Body of pancreas (tissue), 4 donors: ENCODE measurements at regions not wholly inside any gene's neighbourhood (a gene's known extent, or its start where the extent isn't known, plus 50 kb on each side); places are given as distances from the start of the nearest gene placed in this dataset.

Experiments
- POLR2A ChIP-seq, 3 donors: fragments of 450-650 bp; IDR thresholded peaks; one replicate each; pipeline ENCODE4 v1.6.1; 2016; ENCODE audit warnings: antibody characterized with exemption in 3 of 3, mild to moderate bottlenecking in 2 of 3
- TF ChIP-seq, protein P1 (sequence below), 7 experiments: fragments of 450-650 bp in 4 of 7; fragments of 200-600 bp in 3 of 7; sonication (generic) in 3 of 7; IDR thresholded peaks; one replicate each; pipeline ENCODE4 v1.5.1; 2016 to 2019; ENCODE audit warnings: antibody characterized with exemption in 7 of 7

DNA sequence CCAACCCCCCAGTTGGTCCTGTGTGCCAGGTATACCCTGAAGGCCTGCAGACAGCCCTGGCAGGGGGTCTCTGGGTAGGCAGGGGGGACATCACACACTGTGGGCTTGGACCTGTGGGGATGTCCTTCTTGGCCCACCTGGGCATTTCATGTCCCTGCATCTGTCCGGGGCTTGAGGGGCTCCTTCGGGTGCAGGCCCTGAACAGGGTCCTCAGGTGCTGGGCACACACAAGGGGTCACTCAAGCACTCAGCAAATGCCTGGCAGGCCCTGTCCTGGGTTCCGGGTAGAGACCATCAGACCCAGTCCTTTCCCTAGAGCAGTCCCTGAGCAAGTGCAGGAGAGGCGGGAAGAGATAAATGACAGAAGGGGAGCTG lies 70.5 kb upstream of the WNT11 start:
- TF ChIP-seq, protein P1, sequence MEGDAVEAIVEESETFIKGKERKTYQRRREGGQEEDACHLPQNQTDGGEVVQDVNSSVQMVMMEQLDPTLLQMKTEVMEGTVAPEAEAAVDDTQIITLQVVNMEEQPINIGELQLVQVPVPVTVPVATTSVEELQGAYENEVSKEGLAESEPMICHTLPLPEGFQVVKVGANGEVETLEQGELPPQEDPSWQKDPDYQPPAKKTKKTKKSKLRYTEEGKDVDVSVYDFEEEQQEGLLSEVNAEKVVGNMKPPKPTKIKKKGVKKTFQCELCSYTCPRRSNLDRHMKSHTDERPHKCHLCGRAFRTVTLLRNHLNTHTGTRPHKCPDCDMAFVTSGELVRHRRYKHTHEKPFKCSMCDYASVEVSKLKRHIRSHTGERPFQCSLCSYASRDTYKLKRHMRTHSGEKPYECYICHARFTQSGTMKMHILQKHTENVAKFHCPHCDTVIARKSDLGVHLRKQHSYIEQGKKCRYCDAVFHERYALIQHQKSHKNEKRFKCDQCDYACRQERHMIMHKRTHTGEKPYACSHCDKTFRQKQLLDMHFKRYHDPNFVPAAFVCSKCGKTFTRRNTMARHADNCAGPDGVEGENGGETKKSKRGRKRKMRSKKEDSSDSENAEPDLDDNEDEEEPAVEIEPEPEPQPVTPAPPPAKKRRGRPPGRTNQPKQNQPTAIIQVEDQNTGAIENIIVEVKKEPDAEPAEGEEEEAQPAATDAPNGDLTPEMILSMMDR (IDR thresholded peaks at IDR 0.05), result no peak
- TF ChIP-seq POLR2A (IDR thresholded peaks at IDR 0.05), result no peak
